Mucosa of gallbladder (tissue), 1 donor: ENCODE measurements at regions not wholly inside any gene's neighbourhood (a gene's known extent, or its start where the extent isn't known, plus 50 kb on each side); places are given as distances from the start of the nearest gene placed in this dataset.

Experiments
- DNase-seq: peaks from one replicate; pipeline ENCODE4 v3.0.0-alpha.2; 2020; ENCODE audit warnings: low spot score
- donor health status: DM: no; HTN: no; CAD: no.

- no peak for DNase-seq
Measured at GRCh38 chr1:65486613-65487012, 66.1 kb downstream of the LEPR start.

- no peak for DNase-seq
Measured at GRCh38 chr1:65489481-65489880, 69.0 kb downstream of the LEPR start.

GRCh38 chr1:65490231-65491009 lies 70.0 kb downstream of the LEPR start:
- no peak for DNase-seq

GRCh38 chr1:65491472-65491871 lies 71.0 kb downstream of the LEPR start:
- DNase-seq: no peak

- no peak for DNase-seq
Measured at GRCh38 chr1:65493802-65494201, 73.3 kb downstream of the LEPR start.

GRCh38 chr1:65494671-65495070 lies 74.2 kb downstream of the LEPR start:
- no peak for DNase-seq

GRCh38 chr1:65495137-65495536 lies 74.7 kb downstream of the LEPR start:
- no peak for DNase-seq

GRCh38 chr1:65497256-65497830 lies 76.9 kb downstream of the LEPR start:
- DNase-seq: no peak

- DNase-seq: no peak
Measured at GRCh38 chr1:65503427-65503826, 83.0 kb downstream of the LEPR start.

- DNase-seq: no peak
Measured at GRCh38 chr1:65504263-65504662, 83.8 kb downstream of the LEPR start.

- DNase-seq: no peak
Measured at GRCh38 chr1:65505547-65506300, 85.3 kb downstream of the LEPR start.

- DNase-seq: no peak
Measured at GRCh38 chr1:65508051-65508450, 87.6 kb downstream of the LEPR start.

GRCh38 chr1:65509912-65510680 lies 89.6 kb downstream of the LEPR start:
- DNase-seq: no peak

GRCh38 chr1:65510961-65511360 lies 90.5 kb downstream of the LEPR start:
- DNase-seq: no peak

- no peak for DNase-seq
Measured at GRCh38 chr1:65512383-65512782, 91.9 kb downstream of the LEPR start.

- no peak for DNase-seq
Measured at GRCh38 chr1:65512967-65513780, 92.7 kb downstream of the LEPR start.

- no peak for DNase-seq
Measured at GRCh38 chr1:65514041-65514440, 93.6 kb downstream of the LEPR start.

GRCh38 chr1:65524931-65525265 lies 104.4 kb downstream of the LEPR start:
- DNase-seq: no peak

GRCh38 chr1:65525266-65526048 lies 105.0 kb downstream of the LEPR start:
- no peak for DNase-seq

GRCh38 chr1:65526049-65526556 lies 105.6 kb downstream of the LEPR start:
- DNase-seq: no peak
